Chondrocyte (in vitro differentiated cells): ENCODE measurements at regions not wholly inside any gene's neighbourhood (a gene's known extent, or its start where the extent isn't known, plus 50 kb on each side); places are given as distances from the start of the nearest gene placed in this dataset.

Source experiments
- DNase-seq: peaks from one replicate; pipeline ENCODE4 v3.0.0; 2021; ENCODE audit warnings: mixed read lengths, low spot score
- H3K27ac Mint-ChIP-seq: one replicate; pipeline ENCODE4 v1.8.0; 2021; ENCODE audit warnings: mild to moderate bottlenecking, moderate library complexity, mixed read lengths; ENCODE audit not compliant: unreplicated experiment
- H3K27me3 Mint-ChIP-seq: 2 replicates; pipeline ENCODE4 v1.8.0; 2021; ENCODE audit warnings: low read depth, mixed read lengths
- H3K36me3 Mint-ChIP-seq: 2 replicates; pipeline ENCODE4 v1.8.0; 2021; ENCODE audit warnings: low read depth, mixed read lengths
- H3K4me1 Mint-ChIP-seq: 2 replicates; pipeline ENCODE4 v1.8.0; 2021; ENCODE audit warnings: low read depth, mild to moderate bottlenecking, mixed read lengths
- H3K4me3 Mint-ChIP-seq: one replicate; pipeline ENCODE4 v1.8.0; 2021; ENCODE audit warnings: mild to moderate bottlenecking, moderate library complexity, mixed read lengths; ENCODE audit not compliant: unreplicated experiment
- H3K9me3 Mint-ChIP-seq: 2 replicates; pipeline ENCODE4 v1.8.0; 2021; ENCODE audit warnings: low read depth, mixed read lengths
- TF ChIP-seq, protein P1 (sequence below): fragments of 200-600 bp; sonication (generic); IDR thresholded peaks from 2 replicates; pipeline ENCODE4 v1.5.0; 2021; ENCODE audit warnings: antibody characterized with exemption, mild to moderate bottlenecking, moderate library complexity

DNA sequence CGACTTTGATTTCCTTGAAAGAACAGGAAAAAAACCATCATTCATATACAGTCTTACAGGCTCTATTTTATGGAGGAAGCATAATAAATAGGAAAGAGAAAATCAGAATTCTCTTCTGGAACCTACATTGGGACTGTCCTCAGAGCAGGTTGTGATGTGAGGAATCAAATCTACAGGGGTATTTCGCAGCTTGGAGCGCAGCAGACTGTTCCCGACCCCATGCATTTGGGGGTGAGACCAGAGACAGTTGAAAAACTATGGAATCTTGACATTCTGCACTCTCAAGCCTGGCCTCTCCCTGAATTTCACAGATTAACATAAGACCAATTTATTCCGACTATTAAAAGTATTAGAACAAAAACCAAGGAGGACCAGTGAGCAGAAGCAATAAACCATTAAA is 93.3 kb upstream of the PRSS58 start:
- no peak overlapping the region for H3K4me3 Mint-ChIP-seq
- H3K36me3 Mint-ChIP-seq: no peaks in the 10 kb centered on the region
- peaks cover 31% of the 10 kb centered on the region for H3K27me3 Mint-ChIP-seq
- no peaks in the 10 kb centered on the region for H3K4me1 Mint-ChIP-seq
- H3K9me3 Mint-ChIP-seq: no peaks in the 10 kb centered on the region
- TF ChIP-seq, protein P1, sequence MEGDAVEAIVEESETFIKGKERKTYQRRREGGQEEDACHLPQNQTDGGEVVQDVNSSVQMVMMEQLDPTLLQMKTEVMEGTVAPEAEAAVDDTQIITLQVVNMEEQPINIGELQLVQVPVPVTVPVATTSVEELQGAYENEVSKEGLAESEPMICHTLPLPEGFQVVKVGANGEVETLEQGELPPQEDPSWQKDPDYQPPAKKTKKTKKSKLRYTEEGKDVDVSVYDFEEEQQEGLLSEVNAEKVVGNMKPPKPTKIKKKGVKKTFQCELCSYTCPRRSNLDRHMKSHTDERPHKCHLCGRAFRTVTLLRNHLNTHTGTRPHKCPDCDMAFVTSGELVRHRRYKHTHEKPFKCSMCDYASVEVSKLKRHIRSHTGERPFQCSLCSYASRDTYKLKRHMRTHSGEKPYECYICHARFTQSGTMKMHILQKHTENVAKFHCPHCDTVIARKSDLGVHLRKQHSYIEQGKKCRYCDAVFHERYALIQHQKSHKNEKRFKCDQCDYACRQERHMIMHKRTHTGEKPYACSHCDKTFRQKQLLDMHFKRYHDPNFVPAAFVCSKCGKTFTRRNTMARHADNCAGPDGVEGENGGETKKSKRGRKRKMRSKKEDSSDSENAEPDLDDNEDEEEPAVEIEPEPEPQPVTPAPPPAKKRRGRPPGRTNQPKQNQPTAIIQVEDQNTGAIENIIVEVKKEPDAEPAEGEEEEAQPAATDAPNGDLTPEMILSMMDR: no peak
- no peak overlapping the region for H3K27ac Mint-ChIP-seq
- DNase-seq: no peak

DNA sequence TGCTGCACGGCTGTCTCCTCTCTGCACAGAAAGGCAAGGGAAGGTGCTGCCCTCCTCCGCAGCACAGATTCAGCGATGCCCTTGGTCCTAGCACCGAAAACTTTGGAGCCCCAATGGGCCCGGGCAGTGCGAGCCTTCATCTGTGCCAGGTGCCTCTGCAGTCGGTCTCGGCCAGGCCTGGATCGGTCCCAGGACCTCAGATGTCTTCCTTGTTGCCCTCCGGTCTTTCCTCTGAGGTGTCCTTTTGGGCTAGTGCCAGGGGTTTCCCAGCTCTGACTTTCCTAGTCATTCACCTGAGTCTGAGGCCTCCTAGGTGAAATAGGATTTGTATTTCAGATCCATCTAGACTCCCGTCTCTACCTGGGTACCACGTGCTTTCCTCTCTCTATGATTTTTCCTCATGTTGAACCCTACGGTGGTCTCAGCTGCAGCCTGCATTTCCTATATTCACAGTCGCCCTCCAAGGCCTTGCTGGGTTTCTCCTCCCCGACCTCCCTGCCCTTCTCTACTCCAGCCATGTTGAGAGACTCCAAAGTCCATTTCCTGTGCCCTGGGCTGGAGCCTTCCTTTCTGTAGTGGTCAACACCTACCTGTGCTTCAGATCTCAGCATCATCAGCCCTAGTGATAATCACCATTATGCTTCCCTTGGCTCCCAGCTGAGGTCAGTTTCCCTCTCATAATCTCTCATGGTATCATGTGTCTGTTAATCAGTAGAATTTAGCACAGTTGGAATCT is 92.0 kb upstream of the PRSS58 start:
- H3K4me1 Mint-ChIP-seq: no peaks in the 10 kb centered on the region
- no peaks in the 10 kb centered on the region for H3K9me3 Mint-ChIP-seq
- no peak overlapping the region for H3K27ac Mint-ChIP-seq
- TF ChIP-seq, protein P1: no peak
- peaks cover 29% of the 10 kb centered on the region for H3K27me3 Mint-ChIP-seq
- no peaks in the 10 kb centered on the region for H3K36me3 Mint-ChIP-seq
- no peak for DNase-seq
- no peak overlapping the region for H3K4me3 Mint-ChIP-seq

DNA sequence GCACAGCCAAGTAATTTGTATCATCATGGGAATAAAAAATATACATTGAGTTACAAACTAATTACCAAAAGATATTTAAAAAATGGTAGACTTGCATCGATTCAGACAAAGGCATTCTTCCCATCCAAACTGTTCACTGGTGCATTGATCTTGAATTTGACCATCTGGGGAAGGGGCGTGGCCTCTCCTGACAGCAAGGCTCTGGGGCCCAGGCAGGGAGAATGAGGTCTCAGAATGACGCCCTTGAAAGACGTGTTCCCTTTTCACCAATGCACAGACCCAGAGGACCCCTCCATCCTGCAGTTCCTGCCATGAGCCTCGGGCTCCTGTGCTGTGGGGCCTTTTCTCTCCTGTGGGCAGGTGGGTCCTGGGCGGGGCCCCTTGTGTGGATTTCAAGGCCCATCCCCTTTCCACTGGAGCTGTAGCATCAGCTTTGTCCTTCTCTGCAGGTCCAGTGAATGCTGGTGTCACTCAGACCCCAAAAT is 91.1 kb upstream of the PRSS58 start:
- Mint-ChIP-seq H3K4me1 (no peaks in the 10 kb centered on the region), H3K4me3 (no peak overlapping the region), H3K9me3 (no peaks in the 10 kb centered on the region), H3K36me3 (no peaks in the 10 kb centered on the region), H3K27me3 (peaks cover 33% of the 10 kb centered on the region), H3K27ac (no peak overlapping the region)
- TF ChIP-seq, protein P1: no peak
- no peak for DNase-seq

DNA sequence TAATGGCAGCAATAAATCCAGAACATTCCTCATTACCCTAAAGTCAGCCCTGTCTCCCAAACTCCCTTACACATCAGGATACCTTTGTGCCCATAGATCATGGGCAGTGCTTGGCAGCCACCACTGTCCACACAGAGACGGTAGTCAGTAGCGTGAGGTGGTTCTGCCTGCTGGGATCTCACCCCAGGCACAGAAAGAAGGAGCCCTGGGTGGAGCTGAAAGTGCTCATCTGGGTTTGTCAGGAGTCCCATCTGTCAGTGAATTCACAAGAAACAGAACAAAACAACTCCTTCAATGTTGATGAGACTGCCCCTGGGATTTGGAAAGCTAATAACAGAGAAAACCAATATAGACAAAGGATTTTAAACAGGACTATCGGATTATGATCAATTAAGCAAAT is 90.2 kb upstream of the PRSS58 start:
- TF ChIP-seq, protein P1: no peak
- DNase-seq: no peak
- Mint-ChIP-seq H3K4me1 (no peaks in the 10 kb centered on the region), H3K9me3 (no peaks in the 10 kb centered on the region), H3K27me3 (peaks cover 30% of the 10 kb centered on the region), H3K36me3 (no peaks in the 10 kb centered on the region), H3K4me3 (no peak overlapping the region), H3K27ac (no peak overlapping the region)

DNA sequence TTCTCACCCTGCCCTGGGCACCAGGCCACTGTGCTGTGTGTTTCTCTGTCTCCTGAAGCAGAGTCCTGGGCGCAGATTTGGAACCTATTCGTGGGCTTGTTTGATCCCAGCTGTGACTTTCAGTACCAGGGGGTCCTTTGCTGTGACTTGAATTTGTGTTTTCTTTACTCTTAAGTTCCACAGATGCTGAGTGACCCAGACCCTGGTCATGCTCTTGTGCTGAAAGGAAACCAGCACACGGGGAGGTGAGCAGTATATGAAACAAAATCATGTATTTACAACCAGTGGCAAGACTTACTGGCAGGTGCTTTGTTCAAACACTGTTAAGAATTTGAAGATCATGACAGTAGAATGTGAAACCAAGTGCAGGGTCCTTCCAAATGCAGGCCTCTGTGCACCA is 89.2 kb upstream of the PRSS58 start:
- H3K4me3 Mint-ChIP-seq: no peak overlapping the region
- no peak overlapping the region for H3K27ac Mint-ChIP-seq
- no peaks in the 10 kb centered on the region for H3K4me1 Mint-ChIP-seq
- no peak for DNase-seq
- TF ChIP-seq, protein P1: no peak
- peaks cover 27% of the 10 kb centered on the region for H3K27me3 Mint-ChIP-seq
- H3K9me3 Mint-ChIP-seq: no peaks in the 10 kb centered on the region
- no peaks in the 10 kb centered on the region for H3K36me3 Mint-ChIP-seq
